LHCN-M2 (cell line): ENCODE measurements at regions not wholly inside any gene's neighbourhood (a gene's known extent, or its start where the extent isn't known, plus 50 kb on each side); places are given as distances from the start of the nearest gene placed in this dataset.

Experiments
- DNase-seq: peaks from one replicate; pipeline ENCODE4 v3.0.0-alpha.2; 2012; ENCODE audit warnings: low read depth

DNA sequence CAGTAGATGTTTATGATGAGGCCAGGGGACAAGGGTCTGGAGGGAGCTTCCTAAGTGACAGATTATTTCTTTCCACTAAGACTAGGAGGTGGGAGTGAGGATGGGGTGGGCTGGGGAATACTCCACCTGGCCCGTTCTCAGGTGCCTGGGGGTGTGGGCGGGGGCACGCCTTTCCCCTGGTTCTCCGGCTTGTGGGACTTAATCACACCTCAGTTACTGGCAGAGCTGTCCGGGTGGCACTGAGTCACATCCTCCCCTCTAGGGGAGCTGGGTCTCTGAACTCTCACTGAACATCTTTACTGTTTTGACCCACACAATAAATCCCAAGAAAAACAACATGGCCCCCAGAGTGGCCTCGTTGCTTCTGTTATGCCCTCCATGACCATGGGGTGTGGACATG, 332.8 kb downstream of the MAF start:
- DNase-seq, result no peak

DNA sequence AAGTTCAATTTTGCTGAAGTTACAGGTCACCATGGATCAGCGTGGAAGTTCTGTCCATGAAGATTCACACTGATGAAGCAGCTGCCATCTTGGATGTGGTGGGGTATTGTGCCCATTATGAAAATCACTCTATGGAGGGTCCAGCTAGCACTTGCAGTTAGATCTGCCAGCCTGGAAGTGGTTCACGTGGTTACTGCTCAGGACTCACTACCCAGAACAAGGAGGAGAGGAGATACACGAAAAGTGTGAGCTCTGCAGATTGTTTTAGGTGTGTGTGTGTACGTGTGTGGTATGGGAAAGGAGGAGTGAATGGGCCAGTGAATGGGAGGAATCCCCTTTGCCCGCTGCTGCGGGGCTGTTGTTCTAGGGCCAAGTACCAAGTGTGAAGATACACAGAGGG, 333.4 kb downstream of the MAF start:
- no peak for DNase-seq

DNA sequence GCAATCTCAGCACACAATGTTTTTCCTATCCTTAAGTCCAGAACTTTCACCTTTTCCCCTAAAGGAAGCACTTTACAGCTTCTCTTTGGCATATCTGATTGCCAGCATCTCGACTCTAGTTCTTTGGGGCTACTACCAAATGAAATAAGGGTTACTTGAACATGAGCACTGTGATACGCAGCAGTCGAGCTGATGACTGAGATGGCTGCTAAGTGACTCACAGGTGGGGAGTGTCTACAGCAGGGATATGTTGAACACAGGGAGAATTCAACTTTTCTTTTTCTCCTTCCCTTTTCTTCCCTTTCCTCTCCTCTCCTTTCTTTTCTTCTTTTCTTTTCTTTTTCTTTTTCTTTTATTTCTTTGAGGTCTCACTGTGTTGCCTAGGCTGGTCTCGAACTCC, 334.8 kb downstream of the MAF start:
- no peak for DNase-seq

- no peak for DNase-seq
Observed at GRCh38 chr16:79265196-79265595, 335.3 kb downstream of the MAF start.

DNA sequence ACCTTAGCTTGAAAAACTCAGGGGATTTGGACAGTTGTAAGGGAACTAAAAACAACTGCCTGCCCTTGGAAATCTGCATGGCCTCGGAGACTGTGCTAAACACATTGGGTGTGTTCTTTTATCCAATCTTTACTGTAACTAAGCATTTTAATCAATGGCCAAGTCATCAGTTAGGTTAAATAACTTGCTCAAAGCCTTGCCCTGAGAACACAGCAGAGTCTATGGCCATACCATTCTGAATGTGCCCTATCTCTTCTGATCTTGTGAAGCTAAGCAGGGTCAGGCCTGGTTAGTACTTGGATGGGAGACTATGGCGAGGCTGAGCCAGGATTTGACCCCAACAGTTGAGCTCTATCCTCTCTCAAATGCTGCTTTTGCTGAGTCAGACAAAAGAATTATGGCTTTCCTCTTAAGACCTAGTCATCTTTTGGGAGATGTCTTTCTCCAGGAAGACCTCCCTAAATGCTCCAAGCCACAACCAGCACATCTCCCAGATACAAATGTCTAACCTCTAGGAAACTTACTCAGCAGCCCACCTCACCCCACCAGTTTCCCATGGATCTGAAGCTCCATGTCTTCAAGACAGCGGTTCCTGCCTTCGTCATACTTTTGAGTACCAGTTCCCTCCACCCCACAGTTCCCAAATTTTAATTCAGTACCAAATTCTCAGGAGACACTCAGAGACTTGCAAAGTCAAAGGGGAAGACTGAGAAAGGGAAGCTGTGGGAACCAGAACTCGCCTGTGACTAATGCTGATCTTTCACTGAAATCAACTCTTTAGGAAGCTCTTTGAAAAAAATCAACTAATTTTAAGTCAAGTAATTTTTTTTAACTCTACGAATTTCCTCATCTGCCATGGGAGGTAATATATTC, 336.1 kb downstream of the MAF start:
- no peak for DNase-seq

GRCh38 chr16:79263425-79263824, 337.1 kb downstream of the MAF start:
- no peak for DNase-seq
